GM18517 (cell line): ENCODE measurements at regions not wholly inside any gene's neighbourhood (a gene's known extent, or its start where the extent isn't known, plus 50 kb on each side); places are given as distances from the start of the nearest gene placed in this dataset.

ENCODE experiments used
- ATAC-seq: cut with Tn5 transposase; IDR thresholded peaks from one replicate; pipeline ENCODE4 v1.9.1; 2021; ENCODE audit warnings: mild to moderate bottlenecking, moderate library complexity; ENCODE audit not compliant: unreplicated experiment

- ATAC-seq, result no peak
Observed at GRCh38 chr3:116630494-116630893, 79.1 kb upstream of the TUSC7 start.

DNA sequence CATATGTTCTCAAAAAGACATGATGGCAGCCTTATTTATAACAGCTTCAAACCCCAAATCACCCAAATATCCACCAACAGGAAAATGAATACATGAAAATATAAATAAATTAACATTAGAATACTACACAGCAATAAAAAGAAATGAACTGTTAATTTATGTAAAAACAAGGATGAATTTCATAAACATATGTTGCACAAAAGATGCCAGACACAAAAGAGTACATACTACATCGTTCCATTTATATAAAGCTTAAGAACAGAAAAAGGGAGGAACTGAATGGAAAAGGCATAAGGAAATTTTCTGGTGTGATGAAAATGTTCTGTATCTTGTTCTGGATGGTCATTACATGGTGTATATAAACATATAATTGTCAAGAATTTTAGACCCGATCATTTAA lies 69.9 kb upstream of the TUSC7 start:
- no peak for ATAC-seq

- ATAC-seq, result no peak
Observed at GRCh38 chr3:116640109-116640508, 69.5 kb upstream of the TUSC7 start.

- ATAC-seq, result no peak
Observed at GRCh38 chr3:116643001-116643400, 66.6 kb upstream of the TUSC7 start.

- no peak for ATAC-seq
Observed at GRCh38 chr3:116647996-116648395, 61.6 kb upstream of the TUSC7 start.
